ENCODE measurements at regions not wholly inside any gene's neighbourhood (a gene's known extent, or its start where the extent isn't known, plus 50 kb on each side); places are given as distances from the start of the nearest gene placed in this dataset.

- DNase-seq (ENCODE audit: low read depth): no peak
- H3K4me3 ChIP-seq (ENCODE audit: low read depth, low read length): no peak overlapping the region
- no peak for TF ChIP-seq CTCF (IDR thresholded peaks at IDR 0.05; ENCODE audit: low read depth, low read length)
- TF ChIP-seq MYC (IDR thresholded peaks at IDR 0.05; ENCODE audit: low read depth, low read length): no peak
- TF ChIP-seq POLR2A (IDR thresholded peaks at IDR 0.05; ENCODE audit: extremely low read depth, insufficient read length): no peak
- TF ChIP-seq MAX (IDR thresholded peaks at IDR 0.05; ENCODE audit: low read depth, low read length): no peak
Measured at GRCh38 chr16:72566174-72566573, 394.2 kb upstream of the PMFBP1 start.

GRCh38 chr16:72565106-72565505 lies 393.2 kb upstream of the PMFBP1 start:
- H3K4me3 ChIP-seq (ENCODE audit: low read depth, low read length): no peak overlapping the region
- TF ChIP-seq POLR2A (IDR thresholded peaks at IDR 0.05; ENCODE audit: extremely low read depth, insufficient read length): no peak
- no peak for TF ChIP-seq CTCF (IDR thresholded peaks at IDR 0.05; ENCODE audit: low read depth, low read length)
- TF ChIP-seq MYC (IDR thresholded peaks at IDR 0.05; ENCODE audit: low read depth, low read length): no peak
- no peak for TF ChIP-seq MAX (IDR thresholded peaks at IDR 0.05; ENCODE audit: low read depth, low read length)
- DNase-seq (ENCODE audit: low read depth): no peak

DNA sequence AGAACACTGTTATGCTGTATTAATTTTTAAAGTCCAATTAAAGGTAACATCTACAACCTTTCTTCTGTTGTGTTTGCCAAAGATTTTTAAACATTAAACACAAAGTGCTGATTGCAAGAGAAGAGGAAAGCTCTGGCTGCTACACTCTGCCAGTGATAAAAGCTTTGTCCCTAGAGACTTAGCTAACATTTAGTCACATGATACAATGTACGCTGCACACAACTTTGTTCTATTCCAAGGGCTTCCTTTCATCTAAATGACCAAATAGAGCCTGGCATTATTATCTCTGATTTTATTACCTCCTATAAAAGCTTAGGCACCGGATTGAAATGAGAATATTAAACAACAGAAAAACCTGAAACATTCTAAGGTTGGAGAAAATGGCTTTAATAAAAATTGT lies 388.7 kb upstream of the PMFBP1 start:
- peak; percentile 52 for DNase-seq (ENCODE audit: low read depth)
- H3K4me3 ChIP-seq (ENCODE audit: low read depth, low read length): no peak overlapping the region
- TF ChIP-seq MYC (IDR thresholded peaks at IDR 0.05; ENCODE audit: low read depth, low read length) (no peak), CTCF (IDR thresholded peaks at IDR 0.05; ENCODE audit: low read depth, low read length) (no peak), MAX (IDR thresholded peaks at IDR 0.05; ENCODE audit: low read depth, low read length) (no peak), POLR2A (IDR thresholded peaks at IDR 0.05; ENCODE audit: extremely low read depth, insufficient read length) (no peak)

DNA sequence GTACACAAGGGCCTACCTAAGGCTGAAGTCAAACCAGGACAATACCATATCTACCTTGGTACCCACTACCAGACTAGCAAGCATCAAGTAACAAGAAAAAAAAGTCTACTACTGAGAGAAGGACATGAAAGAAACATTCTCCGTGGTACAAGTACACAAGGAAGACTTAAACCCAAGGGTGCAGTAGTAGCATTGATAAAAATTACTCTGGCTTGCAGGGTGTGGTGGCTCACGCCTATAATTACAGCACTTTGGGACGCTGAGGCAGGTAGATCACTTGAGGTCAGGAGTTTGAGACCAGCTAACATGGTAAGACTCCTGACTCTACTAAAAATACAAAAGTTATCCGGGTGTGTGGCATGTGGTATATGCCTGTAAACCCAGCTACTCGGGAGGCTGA lies 386.5 kb upstream of the PMFBP1 start:
- no peak for TF ChIP-seq CTCF (IDR thresholded peaks at IDR 0.05; ENCODE audit: low read depth, low read length)
- TF ChIP-seq POLR2A (IDR thresholded peaks at IDR 0.05; ENCODE audit: extremely low read depth, insufficient read length): no peak
- TF ChIP-seq MAX (IDR thresholded peaks at IDR 0.05; ENCODE audit: low read depth, low read length): no peak
- TF ChIP-seq MYC (IDR thresholded peaks at IDR 0.05; ENCODE audit: low read depth, low read length): no peak
- no peak overlapping the region for H3K4me3 ChIP-seq (ENCODE audit: low read depth, low read length)
- DNase-seq (ENCODE audit: low read depth): no peak

GRCh38 chr16:72554935-72555334 lies 383.0 kb upstream of the PMFBP1 start:
- no peak for TF ChIP-seq POLR2A (IDR thresholded peaks at IDR 0.05; ENCODE audit: extremely low read depth, insufficient read length)
- no peak for TF ChIP-seq CTCF (IDR thresholded peaks at IDR 0.05; ENCODE audit: low read depth, low read length)
- TF ChIP-seq MAX (IDR thresholded peaks at IDR 0.05; ENCODE audit: low read depth, low read length): no peak
- TF ChIP-seq MYC (IDR thresholded peaks at IDR 0.05; ENCODE audit: low read depth, low read length): no peak
- H3K4me3 ChIP-seq (ENCODE audit: low read depth, low read length): no peak overlapping the region
- peak; percentile 41 for DNase-seq (ENCODE audit: low read depth)

DNA sequence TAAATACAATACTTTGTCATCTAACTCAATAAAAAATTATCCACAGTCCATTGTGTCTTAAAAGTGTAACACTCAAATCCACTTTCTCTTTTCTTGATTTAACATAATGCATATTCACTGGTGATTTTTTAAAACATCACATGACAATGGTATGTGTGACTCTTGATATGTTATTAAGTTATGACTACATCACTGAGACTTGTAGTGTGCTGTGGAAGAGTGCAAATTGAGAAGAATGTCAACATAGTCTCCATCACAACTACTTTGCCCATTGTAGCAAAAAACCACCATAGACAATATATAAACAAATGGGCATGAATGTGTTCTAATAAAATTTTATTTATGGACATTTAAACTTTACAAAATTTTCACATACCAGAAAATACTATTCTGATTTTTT lies 380.7 kb upstream of the PMFBP1 start:
- TF ChIP-seq POLR2A (IDR thresholded peaks at IDR 0.05; ENCODE audit: extremely low read depth, insufficient read length) (no peak), CTCF (IDR thresholded peaks at IDR 0.05; ENCODE audit: low read depth, low read length) (no peak), MYC (IDR thresholded peaks at IDR 0.05; ENCODE audit: low read depth, low read length) (no peak), MAX (IDR thresholded peaks at IDR 0.05; ENCODE audit: low read depth, low read length) (no peak)
- DNase-seq (ENCODE audit: low read depth): no peak
- no peak overlapping the region for H3K4me3 ChIP-seq (ENCODE audit: low read depth, low read length)
